ENCODE measurements at regions not wholly inside any gene's neighbourhood (a gene's known extent, or its start where the extent isn't known, plus 50 kb on each side); places are given as distances from the start of the nearest gene placed in this dataset.

DNA sequence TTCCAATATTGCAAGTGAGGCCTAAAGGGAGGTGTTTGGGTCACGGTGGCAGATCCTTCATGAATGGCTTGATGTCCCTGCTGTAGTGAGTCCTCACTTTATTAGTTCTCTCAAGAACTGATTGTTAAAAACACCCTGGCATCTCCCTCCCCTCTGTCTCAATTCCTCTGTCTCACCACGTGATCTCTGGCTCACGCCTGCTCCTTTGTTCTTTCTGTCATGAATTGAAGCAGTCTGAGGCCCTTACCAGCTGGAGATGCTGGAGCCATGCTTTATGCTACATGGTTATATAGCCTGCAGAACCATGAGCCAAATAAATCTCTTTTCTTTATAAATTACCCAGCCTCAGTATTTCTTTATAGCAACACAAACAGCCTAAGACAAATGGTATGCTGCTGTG, 980.7 kb upstream of the GRIA3 start:
- TF ChIP-seq ZBTB7A (IDR thresholded peaks at IDR 0.05; ENCODE audit: low read depth), result no peak
- TF ChIP-seq USF1 (IDR thresholded peaks at IDR 0.05), result no peak
- TF ChIP-seq, protein P1, sequence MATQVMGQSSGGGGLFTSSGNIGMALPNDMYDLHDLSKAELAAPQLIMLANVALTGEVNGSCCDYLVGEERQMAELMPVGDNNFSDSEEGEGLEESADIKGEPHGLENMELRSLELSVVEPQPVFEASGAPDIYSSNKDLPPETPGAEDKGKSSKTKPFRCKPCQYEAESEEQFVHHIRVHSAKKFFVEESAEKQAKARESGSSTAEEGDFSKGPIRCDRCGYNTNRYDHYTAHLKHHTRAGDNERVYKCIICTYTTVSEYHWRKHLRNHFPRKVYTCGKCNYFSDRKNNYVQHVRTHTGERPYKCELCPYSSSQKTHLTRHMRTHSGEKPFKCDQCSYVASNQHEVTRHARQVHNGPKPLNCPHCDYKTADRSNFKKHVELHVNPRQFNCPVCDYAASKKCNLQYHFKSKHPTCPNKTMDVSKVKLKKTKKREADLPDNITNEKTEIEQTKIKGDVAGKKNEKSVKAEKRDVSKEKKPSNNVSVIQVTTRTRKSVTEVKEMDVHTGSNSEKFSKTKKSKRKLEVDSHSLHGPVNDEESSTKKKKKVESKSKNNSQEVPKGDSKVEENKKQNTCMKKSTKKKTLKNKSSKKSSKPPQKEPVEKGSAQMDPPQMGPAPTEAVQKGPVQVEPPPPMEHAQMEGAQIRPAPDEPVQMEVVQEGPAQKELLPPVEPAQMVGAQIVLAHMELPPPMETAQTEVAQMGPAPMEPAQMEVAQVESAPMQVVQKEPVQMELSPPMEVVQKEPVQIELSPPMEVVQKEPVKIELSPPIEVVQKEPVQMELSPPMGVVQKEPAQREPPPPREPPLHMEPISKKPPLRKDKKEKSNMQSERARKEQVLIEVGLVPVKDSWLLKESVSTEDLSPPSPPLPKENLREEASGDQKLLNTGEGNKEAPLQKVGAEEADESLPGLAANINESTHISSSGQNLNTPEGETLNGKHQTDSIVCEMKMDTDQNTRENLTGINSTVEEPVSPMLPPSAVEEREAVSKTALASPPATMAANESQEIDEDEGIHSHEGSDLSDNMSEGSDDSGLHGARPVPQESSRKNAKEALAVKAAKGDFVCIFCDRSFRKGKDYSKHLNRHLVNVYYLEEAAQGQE (IDR thresholded peaks at IDR 0.05; ENCODE audit: low read depth), result no peak
- TF ChIP-seq CEBPB (IDR thresholded peaks at IDR 0.05), result no peak
- no peak for TF ChIP-seq CREB1 (IDR thresholded peaks at IDR 0.05; ENCODE audit: low read depth)
- no peak for TF ChIP-seq TCF12 (IDR thresholded peaks at IDR 0.05; ENCODE audit: low read depth)
- TF ChIP-seq TAF1 (IDR thresholded peaks at IDR 0.05; ENCODE audit: low read depth), result no peak
- TF ChIP-seq EP300 (IDR thresholded peaks at IDR 0.05; ENCODE audit: borderline replicate concordance), result no peak
- no peak for TF ChIP-seq MAX (IDR thresholded peaks at IDR 0.05)

GRCh38 chrX:122218666-122219065, 965.4 kb upstream of the GRIA3 start:
- no peak for TF ChIP-seq TAF1 (IDR thresholded peaks at IDR 0.05; ENCODE audit: low read depth)
- no peak for TF ChIP-seq EGR1 (IDR thresholded peaks at IDR 0.05)
- TF ChIP-seq YY1 (IDR thresholded peaks at IDR 0.05; ENCODE audit: low read depth), result no peak
- TF ChIP-seq USF1 (IDR thresholded peaks at IDR 0.05), result no peak
- TF ChIP-seq, protein P1 (IDR thresholded peaks at IDR 0.05; ENCODE audit: low read depth), result no peak
- no peak for TF ChIP-seq ZBTB7A (IDR thresholded peaks at IDR 0.05; ENCODE audit: low read depth)
- no peak for TF ChIP-seq CREB1 (IDR thresholded peaks at IDR 0.05; ENCODE audit: low read depth)
- TF ChIP-seq CEBPB (IDR thresholded peaks at IDR 0.05), result no peak
- no peak for TF ChIP-seq TEAD4 (IDR thresholded peaks at IDR 0.05)
- TF ChIP-seq TCF12 (IDR thresholded peaks at IDR 0.05; ENCODE audit: low read depth), result no peak
- no peak for TF ChIP-seq EP300 (IDR thresholded peaks at IDR 0.05; ENCODE audit: borderline replicate concordance)
- TF ChIP-seq NFIC (IDR thresholded peaks at IDR 0.05), result no peak
- no peak for TF ChIP-seq RAD21 (IDR thresholded peaks at IDR 0.05; ENCODE audit: low read depth)
- no peak for TF ChIP-seq FOXM1 (IDR thresholded peaks at IDR 0.05; ENCODE audit: borderline replicate concordance, low read depth)
- TF ChIP-seq MAX (IDR thresholded peaks at IDR 0.05), result no peak

DNA sequence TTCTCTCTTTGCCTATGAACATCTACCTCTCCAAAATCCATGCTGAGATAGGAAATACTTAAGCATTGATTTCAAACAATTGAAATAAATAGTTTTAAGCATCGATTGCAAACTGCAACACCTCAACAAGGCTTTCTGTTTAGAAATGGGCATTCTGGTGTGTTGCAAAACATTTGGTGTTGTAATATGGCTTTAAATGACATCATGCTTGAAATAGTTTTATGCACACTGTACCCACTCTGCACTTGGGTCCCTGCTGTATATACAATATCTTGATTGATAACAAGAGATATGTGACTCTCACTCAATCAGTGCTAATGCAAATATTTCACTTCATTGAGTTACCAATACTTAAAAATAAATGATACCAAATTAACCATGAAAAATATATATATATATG, 964.9 kb upstream of the GRIA3 start:
- no peak for TF ChIP-seq TCF12 (IDR thresholded peaks at IDR 0.05; ENCODE audit: low read depth)
- TF ChIP-seq, protein P1 (IDR thresholded peaks at IDR 0.05; ENCODE audit: low read depth), result no peak
- no peak for TF ChIP-seq EGR1 (IDR thresholded peaks at IDR 0.05)
- TF ChIP-seq CEBPB (IDR thresholded peaks at IDR 0.05), result no peak
- TF ChIP-seq USF1 (IDR thresholded peaks at IDR 0.05), result no peak
- no peak for TF ChIP-seq EP300 (IDR thresholded peaks at IDR 0.05; ENCODE audit: borderline replicate concordance)
- no peak for TF ChIP-seq RAD21 (IDR thresholded peaks at IDR 0.05; ENCODE audit: low read depth)
- no peak for TF ChIP-seq TEAD4 (IDR thresholded peaks at IDR 0.05)
- TF ChIP-seq MAX (IDR thresholded peaks at IDR 0.05), result no peak
- TF ChIP-seq NFIC (IDR thresholded peaks at IDR 0.05), result no peak
- TF ChIP-seq CREB1 (IDR thresholded peaks at IDR 0.05; ENCODE audit: low read depth), result no peak
- no peak for TF ChIP-seq TAF1 (IDR thresholded peaks at IDR 0.05; ENCODE audit: low read depth)
- no peak for TF ChIP-seq ZBTB7A (IDR thresholded peaks at IDR 0.05; ENCODE audit: low read depth)

DNA sequence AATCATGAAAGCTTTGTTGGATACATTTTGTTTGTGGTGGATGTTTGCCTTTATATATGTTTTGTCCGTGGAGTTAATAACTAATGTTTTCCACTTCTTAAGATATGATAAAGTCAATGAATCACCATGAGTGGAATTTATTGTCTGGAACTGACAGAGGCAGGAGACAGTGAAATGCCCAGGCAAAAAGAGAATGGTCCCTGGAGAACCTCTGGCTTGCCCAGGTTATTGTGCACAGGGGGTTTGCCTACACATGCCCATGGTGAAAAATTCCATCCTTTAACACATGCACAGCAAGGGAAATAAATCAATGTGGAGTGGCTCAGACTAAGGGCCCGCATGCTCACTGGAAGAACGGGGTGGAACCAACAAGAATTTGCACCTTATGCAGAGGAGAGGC, 964.3 kb upstream of the GRIA3 start:
- no peak for TF ChIP-seq CREB1 (IDR thresholded peaks at IDR 0.05; ENCODE audit: low read depth)
- no peak for TF ChIP-seq MAX (IDR thresholded peaks at IDR 0.05)
- no peak for TF ChIP-seq YY1 (IDR thresholded peaks at IDR 0.05; ENCODE audit: low read depth)
- no peak for TF ChIP-seq TCF12 (IDR thresholded peaks at IDR 0.05; ENCODE audit: low read depth)
- TF ChIP-seq TEAD4 (IDR thresholded peaks at IDR 0.05), result no peak
- TF ChIP-seq USF1 (IDR thresholded peaks at IDR 0.05), result no peak
- no peak for TF ChIP-seq FOXM1 (IDR thresholded peaks at IDR 0.05; ENCODE audit: borderline replicate concordance, low read depth)
- no peak for TF ChIP-seq NFIC (IDR thresholded peaks at IDR 0.05)
- TF ChIP-seq CEBPB (IDR thresholded peaks at IDR 0.05), result no peak
- TF ChIP-seq EGR1 (IDR thresholded peaks at IDR 0.05), result no peak
- TF ChIP-seq EP300 (IDR thresholded peaks at IDR 0.05; ENCODE audit: borderline replicate concordance), result no peak
- no peak for TF ChIP-seq ZBTB7A (IDR thresholded peaks at IDR 0.05; ENCODE audit: low read depth)
